ENCODE measurements at regions not wholly inside any gene's neighbourhood (a gene's known extent, or its start where the extent isn't known, plus 50 kb on each side); places are given as distances from the start of the nearest gene placed in this dataset.
"Not testable (repeated sequence)": the region's sequence is repeated elsewhere in the genome, so short reads cannot be mapped to it uniquely, and the experiment has no call there.

GRCh38 chr9:7467186-7467585 lies 332.4 kb downstream of the DMAC1 start:
- no peak for DNase-seq (ENCODE audit: low spot score)

DNA sequence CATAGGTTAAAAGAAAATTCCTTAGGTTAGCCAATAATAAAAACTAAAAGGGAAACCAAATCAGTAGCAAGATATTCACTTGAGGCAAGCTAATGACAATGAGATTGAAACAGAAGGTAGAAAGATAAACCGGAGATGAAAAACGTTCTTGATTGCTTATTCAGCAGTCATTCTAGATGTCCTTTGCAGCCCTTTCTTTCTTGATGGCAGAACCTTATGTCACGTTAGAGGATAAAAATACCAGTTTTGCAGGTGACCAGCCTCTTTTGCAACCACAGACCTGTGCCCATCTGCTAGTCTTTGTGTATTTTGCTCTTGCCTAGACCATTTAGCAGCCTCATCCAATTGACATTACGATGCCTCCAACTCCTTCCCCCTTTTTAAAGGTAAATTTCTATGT lies 337.8 kb downstream of the DMAC1 start:
- no peak for DNase-seq (ENCODE audit: low spot score)

DNA sequence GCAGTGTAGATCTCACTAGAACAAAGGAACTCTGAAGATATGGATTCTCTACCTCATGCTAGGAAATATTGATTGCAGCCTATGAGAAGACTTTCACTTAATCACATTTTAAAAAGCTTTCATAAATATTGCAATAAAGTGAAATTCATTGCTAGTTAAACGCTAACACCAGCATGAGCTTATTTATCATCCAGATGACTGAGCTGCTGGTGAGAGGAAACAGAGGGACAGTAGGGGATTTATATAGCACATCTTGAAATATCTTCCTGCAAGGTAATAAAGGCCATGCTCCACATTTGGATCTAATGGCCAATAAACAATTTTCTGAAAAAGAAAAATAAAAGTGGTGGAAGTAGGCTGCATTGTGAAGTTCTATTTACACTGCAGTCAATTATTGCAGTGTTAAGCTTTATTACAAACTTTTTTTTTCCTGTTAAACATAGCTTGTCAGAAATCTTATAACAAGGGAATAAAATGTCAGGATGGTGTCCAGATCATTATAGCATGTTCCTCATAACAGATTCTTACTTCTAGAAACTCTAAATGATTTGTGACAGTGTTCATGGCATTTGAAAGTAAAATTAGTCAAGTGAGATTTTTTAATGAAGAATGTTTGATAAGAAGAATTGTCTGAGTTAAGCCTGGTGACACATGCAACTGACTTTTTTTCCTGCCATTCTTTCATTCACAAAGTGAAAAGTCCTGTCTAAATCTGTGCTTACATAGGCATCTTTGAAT lies 342.6 kb downstream of the DMAC1 start:
- no peak for DNase-seq (ENCODE audit: low spot score)

- DNase-seq (ENCODE audit: low spot score): no peak
These were observed 343.2 kb downstream of the DMAC1 start for GRCh38 chr9:7456377-7456776.

- DNase-seq (ENCODE audit: low spot score): no peak
These were observed 345.0 kb downstream of the DMAC1 start for GRCh38 chr9:7454624-7455023.

DNA sequence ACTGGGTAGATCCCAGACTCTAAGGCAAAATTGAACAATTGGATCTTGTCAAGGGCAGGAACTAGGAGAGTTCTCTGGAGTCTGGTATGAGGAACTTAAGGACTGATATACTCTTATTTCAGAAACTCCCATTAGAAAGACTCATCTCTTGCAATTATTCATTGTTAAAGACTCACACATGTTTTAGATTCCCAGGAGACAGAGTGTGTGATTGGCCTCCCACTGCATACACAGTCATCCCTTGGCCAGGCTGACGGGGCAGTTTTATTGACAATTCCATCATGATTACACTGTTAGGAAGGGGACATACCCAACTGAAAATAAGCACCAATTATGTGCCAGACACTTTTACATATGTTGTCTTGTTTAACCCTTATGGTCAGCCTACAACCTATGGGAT lies 347.2 kb downstream of the DMAC1 start:
- DNase-seq (ENCODE audit: low spot score): no peak

GRCh38 chr9:7451062-7451461 lies 348.5 kb downstream of the DMAC1 start:
- DNase-seq (ENCODE audit: low spot score): no peak

DNA sequence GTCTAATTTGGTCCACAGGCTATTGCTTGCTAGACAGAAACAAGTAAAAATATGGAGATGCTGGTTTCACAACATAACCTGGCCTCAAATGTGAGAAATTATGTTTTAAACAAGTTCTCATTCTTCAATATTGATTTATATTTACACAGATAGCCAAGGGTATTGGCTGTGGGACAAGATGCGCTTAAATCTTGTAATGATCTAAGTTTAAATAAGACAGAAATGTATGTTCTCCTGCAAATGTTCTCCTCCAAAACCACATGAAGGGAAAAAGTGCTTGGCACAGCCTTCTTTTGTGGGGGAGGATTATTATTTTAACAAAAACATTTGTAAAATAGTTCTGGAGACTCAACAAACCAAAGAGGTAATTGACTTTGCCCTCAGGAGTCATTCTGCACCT lies 356.0 kb downstream of the DMAC1 start:
- DNase-seq (ENCODE audit: low spot score): no peak

- DNase-seq (ENCODE audit: low spot score): no peak
These were observed 360.1 kb downstream of the DMAC1 start for GRCh38 chr9:7439355-7439995.

GRCh38 chr9:7436754-7437153 lies 362.8 kb downstream of the DMAC1 start:
- no peak for DNase-seq (ENCODE audit: low spot score)

DNA sequence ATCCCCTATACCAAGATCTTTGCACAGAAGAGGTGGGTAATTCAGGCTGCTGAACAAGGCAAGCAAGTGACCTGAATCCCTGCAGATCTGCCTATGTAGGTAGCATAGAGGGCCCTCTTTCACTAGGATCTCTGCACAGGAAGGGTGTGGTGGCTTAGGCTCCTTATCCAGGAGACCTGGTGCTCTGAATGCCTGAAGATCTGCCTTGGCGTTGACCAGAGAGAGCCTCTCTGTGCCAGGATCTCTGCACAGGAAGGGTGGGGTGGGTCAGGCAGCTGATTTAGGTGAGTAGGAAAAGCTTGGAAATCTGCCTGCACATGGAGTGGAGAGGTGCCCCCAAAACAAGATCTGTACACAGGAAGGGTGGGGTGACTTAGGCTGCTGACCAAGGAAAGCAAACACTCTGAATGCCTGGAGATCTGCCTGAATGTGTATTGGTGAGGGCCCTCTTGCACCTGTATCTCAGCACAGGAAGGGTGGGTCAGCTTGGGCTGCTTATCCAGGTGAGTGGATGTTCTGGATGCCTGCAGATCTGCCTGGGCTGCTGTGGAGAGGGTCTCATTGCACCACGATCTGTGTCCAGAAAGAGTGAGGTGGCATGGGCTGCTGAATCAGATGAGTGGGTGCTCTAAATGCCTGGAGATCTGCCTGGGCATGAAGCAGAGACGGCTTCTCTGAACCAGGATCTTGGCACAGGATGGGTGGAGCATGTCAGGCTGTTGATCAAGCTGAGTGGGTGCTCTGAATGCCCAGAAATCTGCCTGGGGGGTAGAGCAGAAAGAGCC lies 365.9 kb downstream of the DMAC1 start:
- no peak for DNase-seq (ENCODE audit: low spot score)

DNA sequence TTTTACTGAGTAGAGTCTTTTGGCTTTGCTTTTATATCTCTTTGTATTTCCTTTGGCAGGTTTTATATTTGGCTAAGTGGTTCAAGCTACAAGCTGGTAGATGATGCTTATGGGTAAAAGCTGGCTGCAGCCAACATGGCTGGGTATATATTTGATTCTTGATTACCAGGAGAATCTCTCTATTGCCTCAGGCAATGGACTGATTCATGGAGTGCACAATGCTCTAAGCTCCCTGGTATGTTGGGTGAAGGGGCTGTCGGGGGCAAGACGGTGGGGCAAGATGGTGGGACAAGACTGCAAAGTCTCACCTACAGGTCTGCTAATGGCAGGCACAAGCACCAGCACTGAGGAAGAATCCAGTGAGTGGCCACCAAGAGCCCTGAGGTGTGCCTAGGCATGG lies 366.6 kb downstream of the DMAC1 start:
- DNase-seq (ENCODE audit: low spot score): no peak

GRCh38 chr9:7417397-7417796 lies 382.2 kb downstream of the DMAC1 start:
- DNase-seq (ENCODE audit: low spot score): not testable (repeated sequence)

DNA sequence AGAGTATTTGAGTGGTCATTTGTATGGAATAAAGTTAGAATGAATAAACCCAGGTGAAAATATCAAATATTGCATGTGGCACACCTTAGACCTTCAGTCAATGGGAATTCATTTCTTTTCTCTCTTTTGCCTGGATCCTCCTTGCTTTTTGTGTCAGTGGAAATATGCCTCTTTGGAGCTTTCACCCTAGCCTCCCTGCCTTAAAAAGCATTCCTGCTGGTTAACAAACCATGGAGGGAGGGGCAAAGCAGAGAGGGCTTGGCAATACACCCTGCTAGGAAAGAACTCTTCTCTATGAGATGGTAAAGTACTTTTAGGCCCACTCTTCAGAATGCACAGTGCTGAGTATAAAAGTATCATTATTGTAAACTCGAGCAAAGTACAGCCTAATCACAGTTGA lies 383.7 kb downstream of the DMAC1 start:
- no peak for DNase-seq (ENCODE audit: low spot score)

- DNase-seq (ENCODE audit: low spot score): no peak
These were observed 390.7 kb downstream of the DMAC1 start for GRCh38 chr9:7408845-7409244.

- no peak for DNase-seq (ENCODE audit: low spot score)
These were observed 392.3 kb downstream of the DMAC1 start for GRCh38 chr9:7407246-7407645.

GRCh38 chr9:7405924-7406604 lies 393.5 kb downstream of the DMAC1 start:
- no peak for DNase-seq (ENCODE audit: low spot score)

DNA sequence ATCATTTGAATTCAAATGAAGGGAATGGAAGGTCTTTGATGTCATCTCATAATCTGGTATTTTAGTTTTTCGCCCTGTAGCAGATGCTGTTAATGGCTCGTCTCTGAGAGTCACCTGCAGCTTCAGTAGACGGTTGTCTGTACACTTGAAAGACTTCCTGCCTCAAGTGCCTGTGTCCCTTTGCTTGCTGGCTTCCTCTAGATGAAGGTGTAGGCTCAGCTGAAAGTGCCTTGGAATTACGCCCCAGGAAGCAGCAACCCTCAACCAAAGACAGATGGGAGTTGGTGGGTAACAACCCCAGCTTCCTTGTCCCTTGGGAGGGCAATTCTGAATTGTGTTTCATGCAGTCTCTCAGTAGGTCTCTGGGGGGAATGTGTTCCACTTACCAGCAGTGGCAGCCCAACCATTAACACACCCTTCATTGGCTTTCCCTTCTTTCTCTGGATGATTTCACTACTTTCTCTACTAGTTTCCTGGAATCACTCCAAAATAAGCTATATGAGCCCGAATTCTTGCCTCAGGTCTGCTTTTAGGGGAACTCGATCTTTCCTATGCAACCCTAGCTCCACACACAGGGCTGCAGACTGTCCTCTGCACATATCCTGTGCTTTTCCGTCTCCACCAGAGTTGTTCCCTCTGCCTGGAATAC lies 395.6 kb downstream of the DMAC1 start:
- no peak for DNase-seq (ENCODE audit: low spot score)

GRCh38 chr9:7403028-7403389 lies 396.6 kb downstream of the DMAC1 start:
- no peak for DNase-seq (ENCODE audit: low spot score)

DNA sequence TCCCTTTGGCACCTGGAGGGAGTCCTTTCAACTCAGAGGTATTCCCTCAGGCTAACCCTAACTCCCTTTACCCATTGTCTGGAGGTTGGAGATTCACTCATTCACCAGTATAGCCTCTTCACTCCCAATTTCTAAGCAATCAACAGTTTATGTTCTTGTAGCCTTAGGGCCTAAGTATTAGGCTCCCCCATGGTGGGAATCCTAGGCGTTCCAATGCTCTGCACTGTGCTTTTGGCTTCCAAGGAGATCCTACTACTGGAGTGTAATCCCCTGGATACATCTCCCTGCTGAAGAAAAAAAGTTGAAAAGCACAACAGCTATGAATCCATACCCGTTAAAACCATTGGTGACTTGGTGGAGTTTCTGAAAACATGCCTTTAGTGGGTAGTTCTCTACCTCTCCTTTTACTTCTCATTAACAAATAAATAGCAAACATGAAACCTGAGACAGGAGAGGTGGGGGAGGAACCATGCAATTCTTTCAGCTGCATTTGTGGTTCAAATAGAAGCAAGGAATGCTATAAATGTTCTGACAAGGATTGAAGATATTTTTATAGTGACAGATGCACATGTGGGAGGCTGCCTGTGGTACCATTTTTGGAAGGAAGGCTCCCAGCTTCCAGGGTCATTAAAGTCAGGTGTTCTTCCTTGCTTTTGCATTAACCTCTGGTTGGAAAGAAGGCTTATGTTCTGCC lies 397.1 kb downstream of the DMAC1 start:
- no peak for DNase-seq (ENCODE audit: low spot score)

- DNase-seq (ENCODE audit: low spot score): no peak
These were observed 398.5 kb downstream of the DMAC1 start for GRCh38 chr9:7401116-7401515.
